CD4-positive, alpha-beta T cell (primary cell): ENCODE measurements at regions not wholly inside any gene's neighbourhood (a gene's known extent, or its start where the extent isn't known, plus 50 kb on each side); places are given as distances from the start of the nearest gene placed in this dataset.

Source experiments
- ATAC-seq: fragments of 200-7000 bp; cut with Tn5 transposase; one replicate; pipeline ENCODE4 v1.10.0; 2022; ENCODE audit warnings: mild to moderate bottlenecking; ENCODE audit not compliant: poor library complexity
- CTCF ChIA-PET: fragments of 350-600 bp; sonication (Branson Sonifier 250); formaldehyde crosslinking; loops from one replicate; lab custom pipeline; 2021; ENCODE audit warnings: antibody characterized with exemption, inconsistent platforms; lab: Charles Lee
- POLR2A ChIA-PET: fragments of 350-600 bp; sonication (Branson Sonifier 250); formaldehyde crosslinking; loops from one replicate; lab custom pipeline; 2021; ENCODE audit warnings: antibody characterized with exemption, inconsistent platforms; lab: Charles Lee
- DNase-seq, 14 experiments: peaks; one replicate each; pipeline ENCODE4 v3.0.0-alpha.2; 2013 to 2020; ENCODE audit warnings: mixed read lengths in 2 of 14
- H3K27ac ChIP-seq, 2 donors: one replicate each; pipeline versions ENCODE4 v1.5.1 to v1.7.0; 2013; ENCODE audit warnings: low read length in 2 of 2, low read depth in 1 of 2, mild to moderate bottlenecking in 1 of 2
- H3K27me3 ChIP-seq, 2 experiments: 1 replicate in 1 of 2; 2 replicates in 1 of 2; pipeline versions ENCODE4 v1.6.1 to v1.7.0; 2013; ENCODE audit warnings: low read length in 2 of 2, control low read depth in 1 of 2, mild to moderate bottlenecking in 1 of 2, moderate library complexity in 1 of 2; ENCODE audit not compliant: insufficient read depth in 2 of 2, control insufficient read depth in 1 of 2
- H3K36me3 ChIP-seq: one replicate; pipeline ENCODE4 v1.6.1; 2013; ENCODE audit warnings: low read length, control low read depth; ENCODE audit not compliant: insufficient read depth
- H3K4me1 ChIP-seq: one replicate; pipeline ENCODE4 v1.6.1; 2013; ENCODE audit warnings: low read length, control low read depth; ENCODE audit not compliant: insufficient read depth
- H3K4me3 ChIP-seq: one replicate; pipeline ENCODE4 v1.5.1; 2013; ENCODE audit warnings: mild to moderate bottlenecking, low read length, moderate library complexity
- H3K9me3 ChIP-seq, 2 experiments: 1 replicate in 1 of 2; 2 replicates in 1 of 2; pipeline versions ENCODE4 v1.6.1 to v1.7.0; 2013; ENCODE audit warnings: low read length in 2 of 2, mild to moderate bottlenecking in 2 of 2, control low read depth in 1 of 2, moderate library complexity in 1 of 2; ENCODE audit not compliant: control insufficient read depth in 1 of 2, insufficient read depth in 1 of 2
- H3K27ac Mint-ChIP-seq: one replicate; pipeline ENCODE4 v1.8.0; 2020; ENCODE audit warnings: mixed read lengths
- H3K27me3 Mint-ChIP-seq: one replicate; pipeline ENCODE4 v1.8.0; 2021; ENCODE audit warnings: mixed read lengths
- H3K36me3 Mint-ChIP-seq: one replicate; pipeline ENCODE4 v1.8.0; 2021; ENCODE audit warnings: low read depth, mixed read lengths
- H3K4me1 Mint-ChIP-seq: one replicate; pipeline ENCODE4 v1.8.0; 2021; ENCODE audit warnings: low read depth, mixed read lengths
- H3K4me3 Mint-ChIP-seq: one replicate; pipeline ENCODE4 v1.8.0; 2020; ENCODE audit warnings: mild to moderate bottlenecking, mixed read lengths
- H3K9me3 Mint-ChIP-seq: one replicate; pipeline ENCODE4 v1.8.0; 2020; ENCODE audit warnings: mixed read lengths
- CTCF ChIP-seq: fragments of 200-600 bp; IDR thresholded peaks from one replicate; pipeline ENCODE4 v1.8.0; 2022; ENCODE audit warnings: antibody characterized with exemption, mild to moderate bottlenecking
- intact Hi-C, 2 experiments: fragments of 100-400 bp; cut with DNase I in 1 of 2; cut with micrococcal nuclease in 1 of 2; formaldehyde crosslinking; loops; one replicate each; pipeline versions ENCODE4 v1.15.1 to v1.9.0; 2023 to 2025; cut with DNase I, micrococcal nuclease

- POLR2A ChIA-PET = no interaction called here
Observed at GRCh38 chrX:126395909-126396308, 156.7 kb downstream of the DCAF12L1 start.

GRCh38 chrX:126394681-126395080, 157.9 kb downstream of the DCAF12L1 start:
- no peaks in the 10 kb centered on the region for H3K36me3 Mint-ChIP-seq
- intact Hi-C loops = no loop called here
- Histone ChIP-seq H3K4me1 (no peaks in the 10 kb centered on the region), H3K36me3 (no peaks in the 10 kb centered on the region), H3K4me3 (no peak overlapping the region), H3K27ac (no peak overlapping the region), H3K27me3 (no peaks in the 10 kb centered on the region), H3K9me3 (no peaks in the 10 kb centered on the region)
- H3K9me3 Mint-ChIP-seq = no peaks in the 10 kb centered on the region
- TF ChIP-seq CTCF = no peak
- ChIA-PET POLR2A (no interaction called here), CTCF (no interaction called here)
- H3K27me3 Mint-ChIP-seq = no peaks in the 10 kb centered on the region
- H3K27ac Mint-ChIP-seq = no peak overlapping the region
- ATAC-seq (no peak), DNase-seq (no peak)
- no peak overlapping the region for H3K4me3 Mint-ChIP-seq
- H3K4me1 Mint-ChIP-seq = no peaks in the 10 kb centered on the region

More at GRCh38 chrX:126395909-126396308, 156.7 kb downstream of the DCAF12L1 start:
- Histone ChIP-seq H3K4me1 (no peaks in the 10 kb centered on the region), H3K9me3 (no peaks in the 10 kb centered on the region), H3K27ac (no peak overlapping the region), H3K36me3 (no peaks in the 10 kb centered on the region), H3K4me3 (no peak overlapping the region), H3K27me3 (no peaks in the 10 kb centered on the region)
- Mint-ChIP-seq H3K27ac (no peak overlapping the region), H3K4me3 (no peak overlapping the region), H3K27me3 (no peaks in the 10 kb centered on the region), H3K9me3 (no peaks in the 10 kb centered on the region), H3K36me3 (no peaks in the 10 kb centered on the region), H3K4me1 (no peaks in the 10 kb centered on the region)
- DNase-seq (no peak), ATAC-seq (no peak)
- CTCF ChIA-PET = no interaction called here
- TF ChIP-seq CTCF = no peak
- intact Hi-C loops = no loop called here

- ATAC-seq (no peak), DNase-seq (no peak)
- no peaks in the 10 kb centered on the region for H3K27me3 ChIP-seq
- intact Hi-C loops = no loop called here
- H3K27ac Mint-ChIP-seq = no peak overlapping the region
- H3K4me1 ChIP-seq = no peaks in the 10 kb centered on the region
- H3K27me3 Mint-ChIP-seq = no peaks in the 10 kb centered on the region
- H3K27ac ChIP-seq = no peak overlapping the region
- no peaks in the 10 kb centered on the region for H3K9me3 Mint-ChIP-seq
- H3K36me3 ChIP-seq = no peaks in the 10 kb centered on the region
- no peak overlapping the region for H3K4me3 ChIP-seq
- POLR2A ChIA-PET = no interaction called here
- no peaks in the 10 kb centered on the region for H3K36me3 Mint-ChIP-seq
- H3K4me1 Mint-ChIP-seq = no peaks in the 10 kb centered on the region
- CTCF ChIA-PET = no interaction called here
- TF ChIP-seq CTCF = no peak
- H3K4me3 Mint-ChIP-seq = no peak overlapping the region
- H3K9me3 ChIP-seq = no peaks in the 10 kb centered on the region
Observed at GRCh38 chrX:126393284-126393683, 159.3 kb downstream of the DCAF12L1 start.
